H1 (cell line): ENCODE measurements at regions not wholly inside any gene's neighbourhood (a gene's known extent, or its start where the extent isn't known, plus 50 kb on each side); places are given as distances from the start of the nearest gene placed in this dataset.

Experiments
- CHD7 ChIP-seq: fragments of 300-600 bp; sonication (generic); IDR thresholded peaks from 2 replicates; pipeline ENCODE4 v1.7.1; 2012; ENCODE audit warnings: low read length, moderate library complexity, mild to moderate bottlenecking, inconsistent platforms; ENCODE audit not compliant: insufficient replicate concordance
- POU5F1 ChIP-seq: IDR thresholded peaks from 2 replicates; pipeline ENCODE4 v1.6.1; 2011; ENCODE audit warnings: low read depth, mild to moderate bottlenecking, low read length, moderate library complexity
- TCF12 ChIP-seq: IDR thresholded peaks from 2 replicates; pipeline ENCODE4 v1.6.1; 2011; ENCODE audit warnings: low read depth, mild to moderate bottlenecking, low read length

GRCh38 chr6:22929311-22929985 lies 360.1 kb downstream of the HDGFL1 start (continued):
- TF ChIP-seq CHD7 (no peak), TCF12 (no peak), POU5F1 (no peak)
